GM21526 (cell line): ENCODE measurements at regions not wholly inside any gene's neighbourhood (a gene's known extent, or its start where the extent isn't known, plus 50 kb on each side); places are given as distances from the start of the nearest gene placed in this dataset.
A peak's percentile ranks its signal among the peaks of the same experiment; 100 is the strongest.
"Not testable (repeated sequence)": the region's sequence is repeated elsewhere in the genome, so short reads cannot be mapped to it uniquely, and the experiment has no call there.

ENCODE experiments used
- ATAC-seq: cut with Tn5 transposase; IDR thresholded peaks from one replicate; pipeline ENCODE4 v1.9.1; 2021; ENCODE audit warnings: moderate library complexity; ENCODE audit not compliant: unreplicated experiment, low FRiP score

- no peak for ATAC-seq
These were observed 80.2 kb downstream of the SH2D1A start for GRCh38 chrX:124426288-124427169.

- no peak for ATAC-seq
These were observed 86.8 kb downstream of the SH2D1A start for GRCh38 chrX:124433186-124433585.

- no peak for ATAC-seq
These were observed 89.3 kb downstream of the SH2D1A start for GRCh38 chrX:124435616-124436015.

- no peak for ATAC-seq
These were observed 94.3 kb downstream of the SH2D1A start for GRCh38 chrX:124440695-124441094.

- ATAC-seq, result no peak
These were observed 95.7 kb downstream of the SH2D1A start for GRCh38 chrX:124441971-124442590.

- ATAC-seq, result no peak
These were observed 109.6 kb downstream of the SH2D1A start for GRCh38 chrX:124455966-124456365.

GRCh38 chrX:124459851-124460250 lies 113.5 kb downstream of the SH2D1A start:
- not testable (repeated sequence) for ATAC-seq

- ATAC-seq, result no peak
These were observed 116.6 kb downstream of the SH2D1A start for GRCh38 chrX:124462931-124463330.

- ATAC-seq, result no peak
These were observed 120.8 kb downstream of the SH2D1A start for GRCh38 chrX:124467202-124467601.

- ATAC-seq, result no peak
These were observed 129.0 kb downstream of the SH2D1A start for GRCh38 chrX:124475358-124475757.

GRCh38 chrX:124476562-124476961 lies 130.2 kb downstream of the SH2D1A start:
- no peak for ATAC-seq

GRCh38 chrX:124478046-124478445 lies 131.7 kb downstream of the SH2D1A start:
- no peak for ATAC-seq

- peak; percentile 69 for ATAC-seq
These were observed 142.2 kb downstream of the SH2D1A start for GRCh38 chrX:124488412-124489161.

- no peak for ATAC-seq
These were observed 147.6 kb downstream of the SH2D1A start for GRCh38 chrX:124493984-124494383.

GRCh38 chrX:124497386-124497785 lies 151.0 kb downstream of the SH2D1A start:
- no peak for ATAC-seq

- no peak for ATAC-seq
These were observed 155.2 kb downstream of the SH2D1A start for GRCh38 chrX:124501586-124501985.

GRCh38 chrX:124502166-124502565 lies 155.8 kb downstream of the SH2D1A start:
- no peak for ATAC-seq

- no peak for ATAC-seq
These were observed 156.2 kb downstream of the SH2D1A start for GRCh38 chrX:124502599-124502998.

- no peak for ATAC-seq
These were observed 158.0 kb downstream of the SH2D1A start for GRCh38 chrX:124504111-124504983.

GRCh38 chrX:124506066-124506465 lies 159.7 kb downstream of the SH2D1A start:
- ATAC-seq, result no peak
